HG03039 (cell line): ENCODE measurements at regions not wholly inside any gene's neighbourhood (a gene's known extent, or its start where the extent isn't known, plus 50 kb on each side); places are given as distances from the start of the nearest gene placed in this dataset.
"Not testable (repeated sequence)": the region's sequence is repeated elsewhere in the genome, so short reads cannot be mapped to it uniquely, and the experiment has no call there.

Experiments
- ATAC-seq: cut with Tn5 transposase; IDR thresholded peaks from one replicate; pipeline ENCODE4 v1.9.1; 2021; ENCODE audit warnings: mild to moderate bottlenecking, moderate library complexity; ENCODE audit not compliant: unreplicated experiment

GRCh38 chr6:86619428-86619827, 317.9 kb upstream of the HTR1E start:
- no peak for ATAC-seq

DNA sequence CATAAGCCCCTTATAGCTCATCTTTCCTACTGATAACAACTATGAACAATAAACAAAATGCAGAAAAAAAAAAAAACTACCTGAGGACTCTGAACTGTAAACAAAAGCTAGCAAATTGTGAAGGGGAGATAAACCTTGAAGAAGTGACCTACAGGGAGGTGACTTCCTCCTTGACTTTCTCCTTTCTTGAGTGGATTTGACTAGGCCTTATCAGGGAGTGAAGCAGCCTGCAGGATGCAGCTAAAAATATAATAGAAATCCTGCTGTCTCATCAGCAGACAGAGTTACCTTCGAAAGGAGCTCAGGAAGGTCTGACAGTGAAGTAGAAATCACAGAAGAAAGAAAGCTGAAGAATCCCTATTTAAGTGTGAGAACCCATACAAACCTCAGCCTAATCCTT, 322.0 kb upstream of the HTR1E start:
- ATAC-seq: no peak

DNA sequence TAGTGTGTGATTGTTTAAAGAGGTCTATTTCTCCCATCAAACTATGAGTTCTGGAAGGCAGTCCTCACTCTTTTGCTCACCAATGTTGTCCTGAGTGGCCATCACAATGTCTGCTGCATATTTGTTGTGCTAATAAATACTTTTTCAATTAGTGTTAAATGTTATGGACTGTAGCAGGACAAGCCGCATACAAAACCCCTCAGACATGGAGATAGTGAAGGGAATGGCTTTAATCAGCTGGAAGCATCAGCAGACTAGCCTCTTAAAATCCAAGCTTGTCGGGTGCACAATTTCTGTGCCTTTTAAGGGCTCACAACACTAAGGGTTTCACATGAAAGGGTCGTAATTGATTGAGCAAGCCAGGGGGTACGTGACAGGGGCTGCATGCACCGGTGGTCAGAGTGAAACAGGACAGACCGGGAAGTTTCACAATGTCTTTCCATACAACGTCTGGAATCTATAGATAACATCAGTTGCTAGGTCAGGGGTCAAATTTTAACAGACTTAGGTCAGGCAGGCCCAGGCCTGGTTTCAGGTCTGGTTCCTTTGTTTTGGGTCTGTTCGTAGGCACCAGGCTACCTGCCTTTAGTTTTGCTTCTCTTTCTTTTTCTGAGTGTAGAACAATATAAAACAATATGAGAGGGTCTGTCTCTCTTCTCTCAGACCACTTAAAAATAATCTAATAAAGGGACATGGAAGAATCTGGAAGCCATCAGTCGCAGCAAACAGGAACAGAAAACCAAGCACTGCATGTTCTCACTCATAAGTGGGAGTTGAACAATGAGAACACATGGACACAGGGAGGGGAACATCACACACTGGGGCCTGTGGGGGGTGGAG, 327.6 kb upstream of the HTR1E start:
- ATAC-seq: no peak

GRCh38 chr6:86603364-86603763, 334.0 kb upstream of the HTR1E start:
- ATAC-seq: not testable (repeated sequence)

GRCh38 chr6:86602093-86602492, 335.2 kb upstream of the HTR1E start:
- ATAC-seq: not testable (repeated sequence)

DNA sequence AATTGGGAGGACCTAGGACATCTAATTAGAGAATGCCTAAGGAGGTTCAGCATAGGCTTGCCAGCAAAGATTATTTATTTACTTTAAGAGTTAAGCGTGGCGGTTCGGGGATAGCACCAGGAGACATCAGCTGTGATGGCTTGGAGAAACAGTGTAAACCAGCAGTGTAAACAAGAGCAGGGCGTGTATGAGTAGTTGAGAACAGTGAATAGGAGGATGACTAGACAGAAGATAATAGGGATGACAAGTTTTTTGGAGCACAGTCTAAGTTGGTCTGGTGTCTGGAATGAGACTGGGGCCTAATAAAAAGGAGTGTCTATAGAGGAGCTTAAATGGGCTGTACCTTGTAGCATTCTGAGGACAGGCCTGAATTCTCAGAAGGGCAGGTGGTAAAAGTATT, 338.4 kb upstream of the HTR1E start:
- not testable (repeated sequence) for ATAC-seq

DNA sequence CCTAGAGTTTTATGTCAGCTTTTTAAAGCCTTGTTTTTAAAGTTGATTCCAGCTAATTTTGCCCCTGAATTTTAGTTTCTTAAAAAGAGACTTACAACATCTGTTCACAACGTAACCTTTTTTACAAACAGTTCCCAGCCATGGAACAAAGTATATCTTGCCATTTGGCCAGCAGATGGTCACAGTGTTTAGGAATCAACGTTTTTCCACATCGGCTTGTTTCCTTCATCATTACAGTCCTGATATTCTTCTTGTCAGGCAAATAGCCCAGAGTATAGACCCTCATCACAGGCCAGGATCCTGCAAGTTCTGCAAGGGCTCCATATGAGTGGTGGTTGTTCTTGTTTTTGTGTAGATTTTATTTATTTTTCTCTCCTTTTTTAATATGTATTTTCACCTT, 341.7 kb upstream of the HTR1E start:
- no peak for ATAC-seq

- ATAC-seq: no peak
These were observed 351.1 kb upstream of the HTR1E start for GRCh38 chr6:86586195-86586594.

- no peak for ATAC-seq
These were observed 355.5 kb upstream of the HTR1E start for GRCh38 chr6:86581833-86582232.

DNA sequence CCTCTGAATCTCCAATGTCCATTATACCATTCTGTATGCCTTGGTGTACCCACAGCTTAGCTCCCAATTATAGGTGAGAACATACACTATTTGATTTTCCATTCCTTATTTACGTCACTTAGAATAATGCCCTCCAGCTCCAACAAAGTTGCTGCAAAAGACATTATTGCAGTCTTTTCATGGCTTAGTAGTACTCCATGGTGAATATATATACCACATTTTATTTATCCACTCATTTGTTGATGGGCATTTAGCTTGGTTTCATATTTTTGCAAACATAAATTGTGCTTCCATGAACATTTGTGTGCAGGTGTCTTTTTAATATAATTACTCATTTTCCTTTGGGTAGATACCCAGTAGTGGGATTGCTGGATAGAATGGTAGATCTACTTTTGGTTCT, 374.1 kb upstream of the HTR1E start:
- ATAC-seq: no peak

DNA sequence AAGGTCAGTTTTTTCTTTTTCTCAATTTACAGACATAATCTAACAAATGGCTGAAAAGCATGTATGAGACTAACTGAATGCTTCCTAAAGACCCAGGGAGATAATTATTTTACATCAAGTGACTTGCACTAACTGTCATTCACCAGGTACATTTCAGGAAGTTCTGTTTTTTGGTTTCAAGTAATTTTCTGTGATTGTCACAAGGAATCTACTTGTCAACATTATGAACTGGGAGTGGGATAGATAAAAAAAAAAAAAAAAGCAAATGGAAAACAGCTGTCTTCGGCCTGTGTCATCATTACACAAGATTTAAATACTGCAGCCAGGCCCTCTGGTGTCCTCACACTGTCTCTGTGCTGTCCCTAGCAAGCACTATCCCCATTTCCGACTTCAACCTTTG, 379.0 kb upstream of the HTR1E start:
- no peak for ATAC-seq

DNA sequence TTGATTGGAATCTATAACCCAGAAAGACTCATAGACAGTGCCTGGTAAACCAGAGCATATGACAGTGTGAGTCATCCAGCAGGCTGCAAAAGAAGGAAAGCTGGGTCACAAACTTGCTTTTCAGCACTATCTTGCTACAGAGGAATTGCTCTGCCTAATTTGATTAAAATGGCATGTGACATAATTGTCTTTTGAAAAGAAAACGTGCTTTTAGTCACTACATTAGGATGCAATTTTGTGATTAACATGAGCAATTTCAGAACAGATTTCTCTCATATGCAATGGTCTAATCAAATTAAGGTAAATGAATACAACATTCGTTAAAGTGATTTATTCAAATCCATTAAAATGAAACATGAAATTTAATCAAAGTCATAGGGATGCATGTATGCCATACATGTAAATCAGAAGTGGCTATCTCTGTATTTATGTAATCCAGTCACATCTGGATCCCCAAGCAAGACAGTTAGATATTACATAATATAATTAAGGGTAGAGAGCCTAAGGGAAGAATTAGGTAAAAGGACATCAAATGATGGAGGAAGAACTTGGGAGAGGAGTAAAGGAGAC, 400.0 kb upstream of the HTR1E start:
- no peak for ATAC-seq

GRCh38 chr6:86536121-86536520, 401.2 kb upstream of the HTR1E start:
- ATAC-seq: no peak

DNA sequence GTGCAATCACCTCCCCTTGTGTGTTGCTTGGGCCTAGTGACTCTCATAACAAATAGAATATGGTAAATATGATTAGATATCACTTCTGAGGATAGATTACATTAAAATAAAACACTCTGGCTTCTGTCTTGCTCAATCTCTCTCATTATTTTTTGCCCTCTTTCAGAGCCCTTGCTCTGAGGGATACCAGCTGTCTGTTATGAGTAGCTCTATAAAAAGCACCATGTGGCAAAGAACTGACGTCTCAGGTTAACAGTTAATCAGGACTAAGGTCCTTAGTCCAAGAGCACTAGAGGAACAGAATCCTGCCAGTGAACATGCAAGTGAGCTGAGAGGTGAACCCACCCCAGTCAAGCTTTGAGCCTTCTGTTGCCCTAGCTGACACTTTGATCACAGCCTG, 402.2 kb upstream of the HTR1E start:
- ATAC-seq: no peak

- ATAC-seq: no peak
These were observed 407.7 kb upstream of the HTR1E start for GRCh38 chr6:86529635-86530034.

GRCh38 chr6:86526238-86526637, 411.1 kb upstream of the HTR1E start:
- no peak for ATAC-seq

DNA sequence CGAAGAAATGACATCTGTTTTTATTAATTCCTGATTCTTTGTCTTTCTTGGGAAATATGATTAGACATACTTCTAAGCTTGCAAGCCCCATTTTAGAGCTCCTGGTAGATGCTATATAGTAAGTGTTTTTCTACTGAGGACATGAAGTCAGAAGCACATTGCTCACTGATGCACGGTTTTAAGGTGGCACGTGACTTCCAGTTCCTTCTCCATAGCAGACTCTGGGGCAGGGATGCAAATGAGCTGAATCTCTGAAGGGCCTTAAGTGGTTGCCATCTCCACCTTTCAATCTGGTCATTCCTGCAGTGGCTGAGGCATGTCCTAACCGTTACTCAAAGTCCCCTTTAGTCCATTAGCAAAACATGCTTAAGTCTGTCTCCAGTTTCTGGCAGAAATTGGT, 421.2 kb upstream of the HTR1E start:
- no peak for ATAC-seq

- no peak for ATAC-seq
These were observed 425.4 kb upstream of the HTR1E start for GRCh38 chr6:86511962-86512361.

DNA sequence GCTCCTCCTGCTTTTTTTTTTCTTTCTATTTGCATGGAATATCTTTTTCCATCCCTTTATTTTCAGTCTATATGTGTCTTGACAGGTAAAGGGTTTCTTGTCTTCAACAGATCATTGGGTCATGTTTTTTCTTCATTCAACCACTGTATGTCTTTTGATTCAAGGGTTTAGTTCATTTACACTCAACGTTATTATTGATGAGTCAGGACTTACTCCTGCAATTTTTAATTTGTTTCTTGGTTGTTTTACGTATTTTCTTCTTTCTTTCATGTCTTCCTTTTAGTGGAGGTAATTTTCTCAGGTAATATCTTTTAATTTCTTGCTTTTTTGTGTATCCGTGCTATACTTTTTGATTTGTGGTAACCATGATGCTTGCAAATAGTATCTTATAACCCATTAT, 429.1 kb upstream of the HTR1E start:
- ATAC-seq: no peak

- ATAC-seq: no peak
These were observed 434.8 kb upstream of the HTR1E start for GRCh38 chr6:86502497-86502896.

GRCh38 chr6:86500035-86500434, 437.3 kb upstream of the HTR1E start:
- no peak for ATAC-seq

DNA sequence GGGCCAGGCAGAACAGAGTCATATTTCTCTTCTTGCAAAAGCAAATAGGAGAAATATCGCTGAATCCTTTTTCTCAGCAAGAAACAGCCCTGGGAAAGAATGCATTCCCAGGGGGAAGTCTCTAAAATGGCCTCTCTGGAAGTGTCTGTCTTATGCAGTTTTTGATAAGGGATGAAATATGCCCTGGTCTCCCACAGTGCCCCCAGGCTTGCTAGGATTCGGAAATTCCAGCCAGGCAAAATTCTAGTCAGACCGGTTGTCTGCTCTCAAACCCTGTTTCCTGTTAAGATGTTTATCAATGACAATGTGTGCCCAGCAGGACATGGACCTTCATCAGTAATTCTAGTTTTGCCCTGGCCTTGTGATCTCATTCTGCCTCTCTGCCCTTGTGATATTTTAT, 448.3 kb upstream of the HTR1E start:
- ATAC-seq: not testable (repeated sequence)
